ENCODE measurements at regions not wholly inside any gene's neighbourhood (a gene's known extent, or its start where the extent isn't known, plus 50 kb on each side); places are given as distances from the start of the nearest gene placed in this dataset.

- DNase-seq = peak; percentile 48
Observed at GRCh38 chr11:116276051-116277044, 496.4 kb downstream of the BUD13 start.

DNA sequence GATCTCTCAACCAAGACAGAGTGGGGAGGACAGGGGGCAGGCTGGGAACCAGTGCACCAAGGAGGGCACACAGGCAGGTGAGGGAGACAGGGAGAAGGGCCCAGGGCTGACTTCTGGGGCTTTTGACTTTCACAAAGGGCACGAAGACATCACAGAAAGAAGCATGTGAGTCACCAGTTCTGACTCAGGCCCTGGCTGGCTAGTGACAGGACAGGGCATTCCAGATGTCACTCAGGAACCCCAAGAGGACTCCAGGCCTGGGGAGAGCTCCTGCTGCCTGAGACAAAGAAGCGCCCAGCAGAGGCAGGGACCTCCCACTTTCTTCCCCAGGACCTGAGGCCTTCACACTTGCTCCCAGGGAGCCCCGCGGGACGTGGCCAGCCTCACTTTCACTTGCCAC, 497.2 kb downstream of the BUD13 start:
- DNase-seq = no peak

GRCh38 chr11:116274521-116274920, 498.3 kb downstream of the BUD13 start:
- DNase-seq = no peak

GRCh38 chr11:116272181-116272789, 500.5 kb downstream of the BUD13 start:
- DNase-seq = no peak

DNA sequence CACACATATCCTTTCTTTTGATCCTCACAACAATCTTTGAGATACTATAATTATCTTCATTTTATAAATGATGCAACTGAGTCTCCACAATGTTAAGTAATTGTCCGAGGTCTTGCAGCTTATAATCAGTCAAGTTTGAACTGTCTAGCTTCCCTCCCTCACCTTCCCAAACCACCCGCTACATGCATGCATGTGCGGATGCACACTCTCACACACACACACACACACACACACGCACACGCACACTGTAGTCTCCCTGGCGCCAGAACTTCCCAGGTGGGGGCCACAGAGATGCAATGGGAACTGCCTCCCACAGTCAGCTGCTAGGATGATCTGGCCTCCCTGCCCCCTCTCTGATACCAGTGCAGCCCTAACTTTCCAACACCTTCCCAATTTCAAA, 501.3 kb downstream of the BUD13 start:
- DNase-seq = no peak

GRCh38 chr11:116267146-116267545, 505.6 kb downstream of the BUD13 start:
- no peak for DNase-seq

GRCh38 chr11:116263770-116264169, 509.0 kb downstream of the BUD13 start:
- no peak for DNase-seq

- DNase-seq = no peak
Observed at GRCh38 chr11:116263019-116263418, 509.8 kb downstream of the BUD13 start.

GRCh38 chr11:116262370-116262769, 510.4 kb downstream of the BUD13 start:
- no peak for DNase-seq

DNA sequence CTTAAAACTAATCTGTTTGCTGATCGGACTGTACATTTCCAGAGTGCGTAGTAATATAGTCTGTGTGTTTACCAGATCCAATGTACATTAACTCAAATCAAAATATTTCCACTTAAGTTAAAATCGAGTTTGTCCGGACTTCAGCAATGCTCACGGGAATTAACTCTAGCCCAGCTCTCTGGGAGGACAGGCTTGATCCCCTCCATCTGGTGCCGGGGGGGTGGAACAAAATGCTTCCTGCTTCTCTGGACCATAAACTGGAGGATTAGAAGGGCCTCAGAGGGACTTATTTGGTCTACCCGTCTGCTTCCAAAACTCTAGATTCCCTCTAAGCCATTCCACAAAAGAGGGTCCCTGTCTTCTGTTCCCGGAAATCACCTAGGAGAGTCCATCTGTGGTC, 511.2 kb downstream of the BUD13 start:
- no peak for DNase-seq

DNA sequence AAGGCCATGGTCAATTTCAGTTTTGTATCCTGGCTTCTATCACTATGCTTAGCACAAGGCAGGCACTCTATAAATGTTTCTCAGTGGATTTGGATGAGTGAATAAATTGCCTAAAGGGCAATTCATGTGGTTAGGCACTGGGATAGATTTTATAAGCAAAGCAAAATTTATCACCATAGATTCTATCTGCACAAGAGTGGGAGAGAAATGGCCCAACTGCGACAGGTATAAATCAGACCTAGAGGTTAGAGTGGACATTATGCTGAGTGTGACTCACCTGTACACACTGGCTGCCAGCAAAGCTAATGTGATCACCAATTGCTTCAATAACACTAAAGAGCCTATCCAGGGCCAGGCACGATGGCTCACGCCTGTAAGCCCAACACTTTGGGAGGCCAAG, 514.0 kb downstream of the BUD13 start:
- DNase-seq = no peak

GRCh38 chr11:116257883-116258282, 514.9 kb downstream of the BUD13 start:
- no peak for DNase-seq

DNA sequence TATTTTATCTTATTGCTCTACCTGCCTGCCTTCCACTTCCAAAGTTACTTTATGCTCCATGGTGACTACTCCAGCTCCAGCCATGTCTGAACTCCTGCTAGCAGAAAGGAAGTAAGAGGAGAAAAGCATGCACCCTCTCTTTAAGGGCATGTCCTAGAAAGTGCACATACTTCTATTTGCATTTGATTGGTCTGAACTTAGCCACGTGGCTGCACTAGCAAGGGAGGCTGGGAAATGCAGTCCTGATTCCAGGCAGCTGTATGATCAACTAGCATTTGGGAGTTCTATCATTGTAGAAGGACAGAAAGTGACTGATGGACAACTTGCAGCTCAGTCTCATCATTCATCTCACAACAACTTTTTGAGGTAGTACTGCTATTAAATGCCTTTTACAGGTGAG, 515.7 kb downstream of the BUD13 start:
- no peak for DNase-seq

- DNase-seq = no peak
Observed at GRCh38 chr11:116256215-116256614, 516.6 kb downstream of the BUD13 start.

GRCh38 chr11:116255321-116255953, 517.4 kb downstream of the BUD13 start:
- peak; percentile 27 for DNase-seq

- no peak for DNase-seq
Observed at GRCh38 chr11:116250155-116250554, 522.6 kb downstream of the BUD13 start.

- DNase-seq = no peak
Observed at GRCh38 chr11:116249561-116249960, 523.2 kb downstream of the BUD13 start.

- DNase-seq = no peak
Observed at GRCh38 chr11:116244889-116245288, 527.9 kb downstream of the BUD13 start.

DNA sequence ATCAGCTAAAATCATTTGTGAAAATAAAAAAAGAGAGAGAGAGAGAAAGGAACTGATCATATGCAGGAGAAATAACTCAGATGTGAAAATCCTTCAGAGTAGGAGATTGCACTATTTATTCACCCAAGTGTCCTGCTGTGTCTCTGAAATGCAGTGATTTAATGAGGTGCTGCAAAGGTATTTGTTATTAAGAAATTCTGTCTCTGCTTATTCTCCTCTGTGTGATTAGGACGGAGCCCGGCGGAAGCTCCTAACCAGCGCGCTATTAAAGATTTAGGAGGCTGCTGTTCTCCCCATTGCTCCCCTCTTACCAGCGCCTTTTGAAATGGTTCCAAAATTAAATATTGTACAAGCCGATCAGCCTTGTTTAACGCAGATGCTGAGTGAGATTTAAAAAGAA, 528.3 kb downstream of the BUD13 start:
- no peak for DNase-seq

DNA sequence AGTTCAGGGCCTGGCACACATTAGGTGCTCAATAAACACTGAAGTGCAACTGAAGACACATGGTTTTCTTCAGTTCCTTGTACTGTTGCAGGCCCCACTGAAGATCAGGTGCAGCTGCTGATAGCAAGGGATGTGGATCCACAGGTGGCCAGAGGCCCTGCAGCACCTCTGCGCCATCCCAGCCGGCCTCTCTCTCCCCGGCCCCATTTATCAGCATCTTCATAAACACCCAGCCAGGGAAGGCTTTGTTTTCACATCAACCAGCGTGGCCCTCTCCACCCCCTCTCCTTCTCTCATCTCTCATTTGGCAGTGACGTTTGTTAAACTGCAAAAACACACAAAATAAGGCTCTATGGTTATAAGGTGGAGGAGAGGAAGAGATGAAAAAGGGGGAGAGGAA, 528.8 kb downstream of the BUD13 start:
- no peak for DNase-seq

DNA sequence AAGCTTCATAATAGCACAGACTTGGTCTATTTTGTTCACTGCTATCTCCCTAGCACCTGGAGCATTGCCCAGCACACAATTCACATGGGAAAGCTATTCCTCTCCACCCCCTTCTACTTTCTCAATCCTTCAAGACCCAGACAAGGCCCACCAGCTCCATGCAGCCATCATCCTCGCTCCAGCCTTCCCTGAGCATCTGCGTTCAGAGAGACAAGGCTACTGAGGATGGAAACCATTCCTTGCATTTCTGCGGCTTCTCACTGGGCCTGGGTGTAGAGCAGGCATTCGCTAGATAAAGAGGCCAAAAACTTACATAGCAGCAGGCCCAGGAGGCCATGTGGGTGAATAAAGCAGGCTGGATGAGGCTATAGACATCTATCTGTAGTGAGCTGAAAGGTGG, 530.8 kb downstream of the BUD13 start:
- DNase-seq = no peak

DNA sequence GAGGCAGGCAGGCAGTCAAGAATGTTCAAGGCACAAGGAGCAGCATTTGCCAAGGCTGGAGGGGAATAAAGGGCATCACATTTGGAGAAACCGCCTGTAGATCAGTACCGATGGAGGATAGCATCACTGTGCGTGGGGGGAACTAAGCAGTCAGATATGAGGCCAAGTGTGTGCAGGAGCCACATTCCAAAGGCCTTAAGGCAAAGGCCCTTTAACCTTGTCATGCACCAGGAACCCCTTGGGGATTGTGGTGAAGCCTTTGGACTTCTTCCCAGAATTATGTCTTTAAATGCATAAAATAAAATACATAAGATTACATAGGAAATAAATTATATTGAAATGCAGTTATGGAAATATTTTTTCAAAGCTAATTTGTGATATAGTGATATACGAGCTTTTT, 532.1 kb downstream of the BUD13 start:
- DNase-seq = no peak

DNA sequence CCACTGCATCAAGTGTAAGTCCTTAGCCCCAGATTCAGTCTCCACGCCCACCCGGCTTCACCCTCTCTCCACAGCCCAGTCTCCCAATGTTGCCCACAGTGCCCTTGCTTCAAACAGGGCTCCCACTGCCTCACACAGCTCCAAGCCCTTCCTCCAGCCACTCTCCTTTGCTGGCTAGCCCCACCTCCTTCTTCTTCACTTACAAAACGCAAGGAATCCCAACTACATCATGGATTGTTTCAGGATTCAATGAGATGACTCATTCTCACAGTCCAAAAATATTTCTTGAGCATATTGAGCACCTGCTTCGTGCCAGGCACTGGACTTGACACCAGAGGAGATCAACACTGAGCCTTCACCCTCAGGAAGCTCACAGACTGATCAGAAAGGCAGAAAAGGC, 533.5 kb downstream of the BUD13 start:
- DNase-seq = no peak

- no peak for DNase-seq
Observed at GRCh38 chr11:116234989-116235568, 537.7 kb downstream of the BUD13 start.

Measured in DMS153 (cell line).